Parathyroid adenoma (tissue), 2 donors: ENCODE measurements at regions not wholly inside any gene's neighbourhood (a gene's known extent, or its start where the extent isn't known, plus 50 kb on each side); places are given as distances from the start of the nearest gene placed in this dataset.

Source experiments
- H2AFZ ChIP-seq: fragments of 300-600 bp; sonication (generic); one replicate; pipeline ENCODE4 v1.7.0; 2017; ENCODE audit warnings: antibody characterized with exemption, mild to moderate bottlenecking
- H3K27ac ChIP-seq: fragments of 300-600 bp; sonication (generic); one replicate; pipeline ENCODE4 v1.7.0; 2017
- H3K27me3 ChIP-seq: fragments of 300-600 bp; sonication (generic); one replicate; pipeline ENCODE4 v1.7.0; 2017; ENCODE audit warnings: low read length; ENCODE audit not compliant: control insufficient read depth, insufficient read depth
- H3K36me3 ChIP-seq: fragments of 300-600 bp; sonication (generic); one replicate; pipeline ENCODE4 v1.7.0; 2017; ENCODE audit warnings: low read length; ENCODE audit not compliant: control insufficient read depth, insufficient read depth
- H3K4me1 ChIP-seq: fragments of 300-600 bp; sonication (generic); one replicate; pipeline ENCODE4 v1.7.0; 2017; ENCODE audit warnings: control low read depth
- H3K4me2 ChIP-seq: fragments of 300-600 bp; sonication (generic); one replicate; pipeline ENCODE4 v1.7.0; 2017; ENCODE audit warnings: low read length
- H3K4me3 ChIP-seq: fragments of 300-600 bp; sonication (generic); one replicate; pipeline ENCODE4 v1.7.0; 2017; ENCODE audit warnings: low read depth, low read length
- H3K79me2 ChIP-seq: fragments of 300-600 bp; sonication (generic); one replicate; pipeline ENCODE4 v1.7.0; 2017; ENCODE audit warnings: control low read depth
- H3K9ac ChIP-seq: fragments of 300-600 bp; sonication (generic); one replicate; pipeline ENCODE4 v1.7.0; 2017; ENCODE audit warnings: mild to moderate bottlenecking
- H3K9me3 ChIP-seq: fragments of 300-600 bp; sonication (generic); one replicate; pipeline ENCODE4 v1.7.0; 2017; ENCODE audit warnings: low read length; ENCODE audit not compliant: control insufficient read depth
- TF ChIP-seq, protein P1 (sequence below): fragments of 300-600 bp; sonication (generic); IDR thresholded peaks from one replicate; pipeline ENCODE4 v1.7.0; 2017; ENCODE audit warnings: antibody characterized with exemption, mild to moderate bottlenecking
- donor health status: primary hyperparathyroidism.

DNA sequence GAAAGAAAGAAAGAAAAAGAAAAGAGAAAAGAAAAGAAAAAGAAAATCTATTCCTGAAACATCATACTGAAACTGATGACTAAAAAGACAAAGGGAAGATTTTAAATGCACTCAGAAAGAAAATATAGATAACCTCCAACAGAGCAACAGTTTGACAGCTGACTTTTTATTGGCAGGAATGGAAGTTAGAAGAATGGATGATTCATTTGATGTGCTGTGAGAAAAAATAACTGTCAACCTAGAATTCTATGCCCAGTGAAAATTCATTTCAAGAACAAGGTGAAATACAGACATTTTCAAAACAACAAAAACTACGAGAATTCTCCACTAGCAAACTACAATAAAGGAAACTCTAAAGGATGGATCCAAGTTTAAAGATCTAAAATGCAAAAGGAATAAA is 50.5 kb upstream of the HSPA12A start:
- no peaks in the 10 kb centered on the region for H3K27me3 ChIP-seq
- H3K9me3 ChIP-seq: no peaks in the 10 kb centered on the region
- H3K79me2 ChIP-seq: no peaks in the 10 kb centered on the region
- no peak overlapping the region for H3K4me3 ChIP-seq
- no peaks in the 10 kb centered on the region for H3K4me1 ChIP-seq
- H3K27ac ChIP-seq: no peak overlapping the region
- TF ChIP-seq, protein P1, sequence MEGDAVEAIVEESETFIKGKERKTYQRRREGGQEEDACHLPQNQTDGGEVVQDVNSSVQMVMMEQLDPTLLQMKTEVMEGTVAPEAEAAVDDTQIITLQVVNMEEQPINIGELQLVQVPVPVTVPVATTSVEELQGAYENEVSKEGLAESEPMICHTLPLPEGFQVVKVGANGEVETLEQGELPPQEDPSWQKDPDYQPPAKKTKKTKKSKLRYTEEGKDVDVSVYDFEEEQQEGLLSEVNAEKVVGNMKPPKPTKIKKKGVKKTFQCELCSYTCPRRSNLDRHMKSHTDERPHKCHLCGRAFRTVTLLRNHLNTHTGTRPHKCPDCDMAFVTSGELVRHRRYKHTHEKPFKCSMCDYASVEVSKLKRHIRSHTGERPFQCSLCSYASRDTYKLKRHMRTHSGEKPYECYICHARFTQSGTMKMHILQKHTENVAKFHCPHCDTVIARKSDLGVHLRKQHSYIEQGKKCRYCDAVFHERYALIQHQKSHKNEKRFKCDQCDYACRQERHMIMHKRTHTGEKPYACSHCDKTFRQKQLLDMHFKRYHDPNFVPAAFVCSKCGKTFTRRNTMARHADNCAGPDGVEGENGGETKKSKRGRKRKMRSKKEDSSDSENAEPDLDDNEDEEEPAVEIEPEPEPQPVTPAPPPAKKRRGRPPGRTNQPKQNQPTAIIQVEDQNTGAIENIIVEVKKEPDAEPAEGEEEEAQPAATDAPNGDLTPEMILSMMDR: no peak
- H3K4me2 ChIP-seq: no peak overlapping the region
- H2AFZ ChIP-seq: no peak overlapping the region
- H3K9ac ChIP-seq: no peak overlapping the region
- no peaks in the 10 kb centered on the region for H3K36me3 ChIP-seq

DNA sequence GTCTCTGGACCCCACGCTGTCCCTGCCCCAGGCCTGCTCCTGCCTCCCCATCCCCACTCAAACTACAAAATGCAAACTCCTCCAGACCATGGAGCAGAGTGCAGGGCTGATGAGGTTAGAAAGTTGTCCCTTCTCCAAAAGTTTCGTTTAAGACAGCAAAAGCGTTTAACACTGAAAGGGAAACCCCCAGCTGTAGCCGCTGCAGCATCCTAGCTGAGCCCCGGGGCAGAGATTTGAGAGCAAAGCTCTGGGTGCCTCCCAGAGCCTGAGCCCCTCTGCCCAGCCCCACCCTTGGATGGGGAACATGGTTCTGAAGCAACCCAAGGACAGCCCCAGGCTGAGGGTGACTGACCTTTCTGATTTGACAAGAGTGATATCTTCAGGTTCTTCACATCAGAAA is 52.8 kb upstream of the ENO4 start:
- Histone ChIP-seq H3K9ac (no peak overlapping the region), H3K27me3 (no peaks in the 10 kb centered on the region), H2AFZ (no peak overlapping the region), H3K36me3 (no peaks in the 10 kb centered on the region), H3K79me2 (no peaks in the 10 kb centered on the region), H3K27ac (no peak overlapping the region), H3K4me3 (no peak overlapping the region), H3K4me2 (no peak overlapping the region), H3K9me3 (no peaks in the 10 kb centered on the region), H3K4me1 (no peaks in the 10 kb centered on the region)
- TF ChIP-seq, protein P1: no peak

GRCh38 chr10:116796910-116797513 is 52.3 kb upstream of the ENO4 start:
- H3K4me2 ChIP-seq: no peak overlapping the region
- H3K4me3 ChIP-seq: no peak overlapping the region
- no peak overlapping the region for H3K9ac ChIP-seq
- no peaks in the 10 kb centered on the region for H3K79me2 ChIP-seq
- no peaks in the 10 kb centered on the region for H3K9me3 ChIP-seq
- no peak overlapping the region for H2AFZ ChIP-seq
- no peaks in the 10 kb centered on the region for H3K36me3 ChIP-seq
- no peaks in the 10 kb centered on the region for H3K27me3 ChIP-seq
- no peak overlapping the region for H3K27ac ChIP-seq
- TF ChIP-seq, protein P1: peak; percentile 95
- H3K4me1 ChIP-seq: no peaks in the 10 kb centered on the region

- H3K27ac ChIP-seq: no peak overlapping the region
- H3K9me3 ChIP-seq: no peaks in the 10 kb centered on the region
- TF ChIP-seq, protein P1: no peak
- no peaks in the 10 kb centered on the region for H3K36me3 ChIP-seq
- no peaks in the 10 kb centered on the region for H3K27me3 ChIP-seq
- no peak overlapping the region for H3K4me3 ChIP-seq
- H3K9ac ChIP-seq: no peak overlapping the region
- no peaks in the 10 kb centered on the region for H3K79me2 ChIP-seq
- H3K4me1 ChIP-seq: no peaks in the 10 kb centered on the region
- no peak overlapping the region for H3K4me2 ChIP-seq
- no peak overlapping the region for H2AFZ ChIP-seq
Measured at GRCh38 chr10:116798859-116799258, 50.4 kb upstream of the ENO4 start.
